OCI-LY3 (cell line): ENCODE measurements at regions not wholly inside any gene's neighbourhood (a gene's known extent, or its start where the extent isn't known, plus 50 kb on each side); places are given as distances from the start of the nearest gene placed in this dataset.

ENCODE experiments used
- H2AFZ ChIP-seq: fragments of 200-600, 300-600 bp; shearing (Covaris generic); 2 replicates; pipeline ENCODE4 v1.6.0; 2014; ENCODE audit warnings: antibody characterized with exemption, low read depth, low read length
- H3K27ac ChIP-seq: fragments of 200-600, 300-600 bp; sonication (generic); 2 replicates; pipeline ENCODE4 v1.5.1; 2014; ENCODE audit warnings: mild to moderate bottlenecking, low read length, moderate library complexity, mixed read lengths
- H3K27me3 ChIP-seq: fragments of 200-600, 300-600 bp; sonication (generic); 2 replicates; pipeline ENCODE4 v1.6.1; 2014; ENCODE audit warnings: low read depth, low read length, mixed read lengths
- H3K36me3 ChIP-seq: fragments of 200-600, 300-600 bp; sonication (generic); replicated peaks from 2 replicates; pipeline ENCODE3; 2014; ENCODE audit warnings: low read depth, low read length, mixed read lengths
- H3K4me1 ChIP-seq: fragments of 300-600, 200-600 bp; sonication (generic); 2 replicates; pipeline ENCODE4 v1.6.1; 2014; ENCODE audit warnings: low read length, mixed read lengths
- H3K4me2 ChIP-seq: fragments of 200-600, 300-600 bp; sonication (generic); 2 replicates; pipeline ENCODE4 v1.6.1; 2014; ENCODE audit warnings: low read length, mixed read lengths
- H3K4me3 ChIP-seq: fragments of 300-600, 200-600 bp; sonication (generic); 2 replicates; pipeline ENCODE4 v1.5.1; 2014; ENCODE audit warnings: antibody characterized with exemption, mild to moderate bottlenecking, low read length, moderate library complexity
- H3K79me2 ChIP-seq: fragments of 300-600, 200-600 bp; shearing (Covaris generic); 2 replicates; pipeline ENCODE4 v1.6.1; 2014; ENCODE audit warnings: mild to moderate bottlenecking, low read length, mixed read lengths
- H3K9ac ChIP-seq: fragments of 300-600, 200-600 bp; shearing (Covaris generic); 2 replicates; pipeline ENCODE4 v1.6.0; 2014; ENCODE audit warnings: mild to moderate bottlenecking, low read length, moderate library complexity
- H3K9me3 ChIP-seq: fragments of 200-600, 300-600 bp; shearing (Covaris generic); 2 replicates; pipeline ENCODE4 v1.6.1; 2014; ENCODE audit warnings: low read length, mixed read lengths; ENCODE audit not compliant: insufficient read depth
- H4K20me1 ChIP-seq: fragments of 200-600, 300-600 bp; sonication (generic); 2 replicates; pipeline ENCODE4 v1.6.1; 2016; ENCODE audit warnings: low read length, mixed read lengths; ENCODE audit not compliant: insufficient read depth
- EZH2phosphoT487 ChIP-seq: fragments of 200-600 bp; shearing (Covaris generic); IDR thresholded peaks from 2 replicates; pipeline ENCODE4 v1.6.1; 2018; ENCODE audit warnings: antibody characterized with exemption, mixed run types, low read depth
- TF ChIP-seq, protein P1 (sequence below): fragments of 200-600, 300-600 bp; sonication (generic); IDR thresholded peaks from 2 replicates; pipeline ENCODE4 v1.5.1; 2014; ENCODE audit warnings: antibody characterized with exemption, low read length, low read depth

DNA sequence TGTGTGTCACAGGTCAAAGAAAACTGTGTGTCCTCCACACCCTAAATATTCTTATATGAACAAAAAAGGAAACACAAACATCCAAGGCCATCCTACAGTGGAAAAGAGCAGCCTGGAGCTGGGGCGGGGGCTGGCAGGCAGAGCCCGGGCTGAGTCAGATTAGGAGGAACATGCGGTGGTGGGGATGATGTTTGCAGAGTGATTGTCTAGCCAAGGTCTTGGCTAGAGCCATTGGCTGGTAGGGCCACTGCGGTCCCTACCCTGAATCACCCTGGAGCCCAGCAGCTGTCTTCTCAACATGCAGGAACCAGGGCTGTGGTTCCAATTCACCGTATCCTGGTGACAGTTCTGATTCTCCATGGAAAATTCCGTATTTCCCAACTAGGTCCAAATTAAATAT lies 439.5 kb downstream of the FGF9 start:
- no peaks in the 10 kb centered on the region for H3K36me3 ChIP-seq
- H3K4me3 ChIP-seq, result no peak overlapping the region
- H3K79me2 ChIP-seq, result no peaks in the 10 kb centered on the region
- TF ChIP-seq, protein P1, sequence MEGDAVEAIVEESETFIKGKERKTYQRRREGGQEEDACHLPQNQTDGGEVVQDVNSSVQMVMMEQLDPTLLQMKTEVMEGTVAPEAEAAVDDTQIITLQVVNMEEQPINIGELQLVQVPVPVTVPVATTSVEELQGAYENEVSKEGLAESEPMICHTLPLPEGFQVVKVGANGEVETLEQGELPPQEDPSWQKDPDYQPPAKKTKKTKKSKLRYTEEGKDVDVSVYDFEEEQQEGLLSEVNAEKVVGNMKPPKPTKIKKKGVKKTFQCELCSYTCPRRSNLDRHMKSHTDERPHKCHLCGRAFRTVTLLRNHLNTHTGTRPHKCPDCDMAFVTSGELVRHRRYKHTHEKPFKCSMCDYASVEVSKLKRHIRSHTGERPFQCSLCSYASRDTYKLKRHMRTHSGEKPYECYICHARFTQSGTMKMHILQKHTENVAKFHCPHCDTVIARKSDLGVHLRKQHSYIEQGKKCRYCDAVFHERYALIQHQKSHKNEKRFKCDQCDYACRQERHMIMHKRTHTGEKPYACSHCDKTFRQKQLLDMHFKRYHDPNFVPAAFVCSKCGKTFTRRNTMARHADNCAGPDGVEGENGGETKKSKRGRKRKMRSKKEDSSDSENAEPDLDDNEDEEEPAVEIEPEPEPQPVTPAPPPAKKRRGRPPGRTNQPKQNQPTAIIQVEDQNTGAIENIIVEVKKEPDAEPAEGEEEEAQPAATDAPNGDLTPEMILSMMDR, result no peak
- TF ChIP-seq EZH2phosphoT487, result no peak
- no peak overlapping the region for H2AFZ ChIP-seq
- H3K27me3 ChIP-seq, result no peaks in the 10 kb centered on the region
- no peaks in the 10 kb centered on the region for H3K9me3 ChIP-seq
- peaks cover 6% of the 10 kb centered on the region; the same call in 1 of the 2 replicates for H3K4me1 ChIP-seq
- no peak overlapping the region for H3K9ac ChIP-seq
- H3K4me2 ChIP-seq, result no peak overlapping the region
- no peaks in the 10 kb centered on the region for H4K20me1 ChIP-seq
- no peak overlapping the region for H3K27ac ChIP-seq

GRCh38 chr13:22111152-22111783 lies 440.4 kb downstream of the FGF9 start:
- no peaks in the 10 kb centered on the region for H3K79me2 ChIP-seq
- H3K27me3 ChIP-seq, result no peaks in the 10 kb centered on the region
- H3K4me2 ChIP-seq, result no peak overlapping the region
- H3K4me1 ChIP-seq, result peaks cover 6% of the 10 kb centered on the region; the same call in 1 of the 2 replicates
- H4K20me1 ChIP-seq, result no peaks in the 10 kb centered on the region
- H3K36me3 ChIP-seq, result no peaks in the 10 kb centered on the region
- no peak overlapping the region for H2AFZ ChIP-seq
- no peak overlapping the region for H3K27ac ChIP-seq
- no peak overlapping the region for H3K4me3 ChIP-seq
- no peak overlapping the region for H3K9ac ChIP-seq
- H3K9me3 ChIP-seq, result no peaks in the 10 kb centered on the region
- TF ChIP-seq, protein P1, result no peak
- no peak for TF ChIP-seq EZH2phosphoT487

DNA sequence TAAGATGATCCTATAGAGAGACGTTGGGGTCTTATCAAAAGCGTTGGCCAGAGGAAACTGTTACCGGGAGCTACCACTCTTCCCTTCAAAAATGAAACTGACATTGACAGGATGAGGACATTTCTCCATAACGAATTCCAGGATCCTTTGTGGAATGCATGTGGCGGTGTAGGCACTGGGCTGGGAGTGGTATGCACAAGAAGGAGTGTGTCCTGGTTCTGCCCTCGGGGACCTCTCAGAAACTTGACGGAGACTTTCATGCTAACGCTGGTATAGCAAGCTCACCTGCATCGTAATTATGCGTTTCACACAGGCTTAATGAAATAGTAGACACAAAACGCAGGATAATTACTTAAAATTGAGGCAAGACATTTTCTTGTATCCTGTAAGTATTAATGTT lies 441.1 kb downstream of the FGF9 start:
- H3K36me3 ChIP-seq, result no peaks in the 10 kb centered on the region
- H3K27me3 ChIP-seq, result no peaks in the 10 kb centered on the region
- no peak overlapping the region for H3K27ac ChIP-seq
- H3K4me3 ChIP-seq, result no peak overlapping the region
- no peaks in the 10 kb centered on the region for H4K20me1 ChIP-seq
- H2AFZ ChIP-seq, result no peak overlapping the region
- no peaks in the 10 kb centered on the region for H3K79me2 ChIP-seq
- H3K9ac ChIP-seq, result no peak overlapping the region
- H3K4me1 ChIP-seq, result peaks cover 6% of the 10 kb centered on the region; the same call in 1 of the 2 replicates
- no peaks in the 10 kb centered on the region for H3K9me3 ChIP-seq
- no peak for TF ChIP-seq EZH2phosphoT487
- TF ChIP-seq, protein P1, result no peak
- H3K4me2 ChIP-seq, result no peak overlapping the region

DNA sequence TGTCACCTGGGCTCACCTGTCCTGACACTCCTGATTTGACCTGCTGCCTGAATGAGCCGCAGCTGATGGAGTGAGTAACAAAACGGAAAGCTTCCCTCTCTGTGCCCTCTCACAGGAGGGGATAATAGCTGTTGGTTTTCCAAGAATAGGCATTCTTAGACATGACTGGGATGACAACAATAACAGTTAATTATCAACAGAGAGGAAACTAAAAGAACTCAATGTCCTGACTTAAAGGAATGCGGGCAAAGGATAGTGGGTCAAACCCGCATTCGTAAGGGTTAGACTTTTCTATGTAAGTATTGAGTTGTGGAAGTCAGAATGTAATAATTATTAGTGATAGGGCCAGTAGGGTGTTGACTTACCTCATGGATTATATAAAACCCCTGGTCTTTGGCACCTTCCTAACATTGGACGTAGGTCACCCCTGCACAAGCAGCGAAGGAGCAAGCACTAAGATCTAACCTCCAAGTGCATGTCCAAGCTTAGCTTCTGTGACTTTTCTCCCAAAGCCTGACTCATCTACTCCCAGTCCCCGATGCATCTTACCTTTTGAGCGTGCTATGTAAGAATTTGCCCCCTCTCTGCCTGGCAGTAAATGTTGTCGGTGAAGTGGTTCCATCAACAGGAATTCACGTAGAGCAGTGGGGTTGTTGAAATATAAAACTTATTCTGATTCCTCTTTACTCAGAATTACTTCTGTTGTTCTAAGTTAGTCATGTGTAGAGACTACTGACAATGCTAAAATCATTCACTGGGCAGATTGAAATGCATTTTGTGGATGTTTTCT lies 442.3 kb downstream of the FGF9 start:
- H3K27ac ChIP-seq, result no peak overlapping the region
- no peaks in the 10 kb centered on the region for H3K27me3 ChIP-seq
- H3K79me2 ChIP-seq, result no peaks in the 10 kb centered on the region
- no peaks in the 10 kb centered on the region for H3K9me3 ChIP-seq
- peaks cover 6% of the 10 kb centered on the region; the same call in 1 of the 2 replicates for H3K4me1 ChIP-seq
- no peak overlapping the region for H3K4me3 ChIP-seq
- H2AFZ ChIP-seq, result no peak overlapping the region
- H3K4me2 ChIP-seq, result no peak overlapping the region
- no peaks in the 10 kb centered on the region for H3K36me3 ChIP-seq
- no peaks in the 10 kb centered on the region for H4K20me1 ChIP-seq
- no peak for TF ChIP-seq EZH2phosphoT487
- TF ChIP-seq, protein P1, result no peak
- no peak overlapping the region for H3K9ac ChIP-seq
